CD4-positive, alpha-beta T cell treated with Interleukin-15 for 4 hours (primary cell): ENCODE measurements at regions not wholly inside any gene's neighbourhood (a gene's known extent, or its start where the extent isn't known, plus 50 kb on each side); places are given as distances from the start of the nearest gene placed in this dataset.

Experiments used
- DNase-seq: peaks from one replicate; pipeline ENCODE4 v3.0.0-alpha.2; 2020; ENCODE audit warnings: low spot score

DNA sequence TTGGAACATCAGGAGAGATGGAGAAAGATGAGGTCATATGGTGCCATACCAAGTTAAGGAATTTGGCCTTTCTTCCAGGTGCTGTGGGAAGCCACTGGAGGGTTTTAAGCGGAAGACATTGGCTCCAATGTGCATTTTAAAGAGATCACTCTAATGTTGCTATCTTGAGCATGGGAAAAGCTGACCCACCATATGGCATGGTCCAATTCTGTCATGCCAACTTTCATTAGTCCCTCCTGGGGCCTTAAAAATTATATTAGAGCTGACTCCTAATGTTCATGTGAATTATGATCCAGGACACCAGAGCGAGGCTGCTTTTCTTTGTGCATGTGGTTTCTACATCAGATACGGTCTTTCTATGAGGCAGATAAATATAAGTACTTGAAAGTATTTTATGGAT, 335.0 kb upstream of the TSHZ2 start:
- DNase-seq = no peak

DNA sequence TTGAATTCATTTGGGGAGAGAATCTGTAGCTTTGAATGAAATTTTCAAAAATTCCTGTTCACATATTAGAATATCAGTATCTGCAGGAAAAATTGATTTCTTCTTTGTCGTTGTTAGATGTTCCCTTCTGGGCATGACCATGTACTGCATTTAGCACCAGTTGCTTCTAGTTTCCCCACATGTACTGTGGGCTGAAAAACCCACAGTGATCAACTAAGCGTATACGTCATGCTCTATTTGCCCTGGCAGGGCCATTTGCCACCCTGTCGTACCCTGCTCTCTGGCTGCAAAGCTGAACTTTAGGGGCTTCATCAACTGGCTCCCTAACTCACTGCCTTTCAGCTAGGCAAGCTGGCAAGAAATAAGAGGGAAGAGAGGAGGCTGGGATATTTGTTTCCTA, 340.7 kb upstream of the TSHZ2 start:
- DNase-seq = no peak

DNA sequence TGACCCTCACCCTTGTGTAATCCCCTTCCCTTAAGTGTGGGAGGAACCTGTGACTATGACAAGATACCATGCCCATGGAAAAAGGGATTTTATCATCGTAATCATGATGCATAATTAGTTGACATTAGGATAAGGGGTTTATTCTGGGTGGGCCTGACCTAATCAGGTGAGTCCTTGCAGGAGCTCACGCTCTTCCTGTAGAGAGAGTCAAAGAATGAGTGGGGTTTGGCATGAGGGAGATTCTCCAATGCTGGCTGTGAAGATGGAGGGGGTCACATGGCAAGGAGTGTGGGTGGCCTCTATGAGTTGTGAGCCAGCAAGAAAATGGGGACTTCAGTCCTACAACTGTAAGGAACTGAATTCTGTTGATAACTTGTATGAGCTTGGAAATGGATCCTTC, 342.0 kb upstream of the TSHZ2 start:
- no peak for DNase-seq

DNA sequence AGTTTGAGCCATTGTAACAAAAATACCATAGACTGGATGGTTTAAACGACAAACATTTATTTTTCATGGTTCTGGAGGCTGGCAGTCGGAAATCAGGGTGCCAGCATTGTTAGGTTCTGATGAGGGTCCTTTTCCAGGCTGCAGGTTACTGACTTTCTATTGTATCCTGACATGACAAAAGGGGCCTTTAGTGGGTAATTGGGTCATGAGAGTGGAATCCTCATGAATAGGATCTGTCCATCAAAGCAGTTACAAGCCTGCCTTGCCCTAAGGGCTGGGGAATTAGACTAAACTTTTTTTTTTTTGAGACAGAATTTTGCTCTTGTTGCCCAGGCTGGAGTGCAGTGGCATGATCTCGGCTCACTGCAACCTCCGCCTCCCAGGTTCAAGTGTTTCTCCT, 347.9 kb upstream of the TSHZ2 start:
- no peak for DNase-seq

DNA sequence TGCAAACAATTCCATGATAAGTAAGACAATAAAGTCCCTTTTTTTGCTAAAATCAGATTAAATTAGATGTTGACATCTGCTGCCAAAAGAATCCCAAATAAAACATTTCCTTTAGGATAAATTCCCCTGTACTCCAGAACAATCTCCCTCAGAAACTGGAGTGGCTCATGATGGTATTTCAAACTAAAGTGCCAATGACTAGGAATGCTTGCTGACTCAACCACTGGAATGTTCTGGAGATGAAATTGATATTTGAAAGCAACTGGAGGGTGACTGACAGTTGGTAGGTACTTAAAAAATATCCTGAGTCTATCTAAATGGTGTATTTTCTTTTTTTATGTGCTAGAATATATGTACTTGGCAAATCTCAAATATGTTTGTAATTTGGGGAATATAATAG, 350.1 kb upstream of the TSHZ2 start:
- no peak for DNase-seq

DNA sequence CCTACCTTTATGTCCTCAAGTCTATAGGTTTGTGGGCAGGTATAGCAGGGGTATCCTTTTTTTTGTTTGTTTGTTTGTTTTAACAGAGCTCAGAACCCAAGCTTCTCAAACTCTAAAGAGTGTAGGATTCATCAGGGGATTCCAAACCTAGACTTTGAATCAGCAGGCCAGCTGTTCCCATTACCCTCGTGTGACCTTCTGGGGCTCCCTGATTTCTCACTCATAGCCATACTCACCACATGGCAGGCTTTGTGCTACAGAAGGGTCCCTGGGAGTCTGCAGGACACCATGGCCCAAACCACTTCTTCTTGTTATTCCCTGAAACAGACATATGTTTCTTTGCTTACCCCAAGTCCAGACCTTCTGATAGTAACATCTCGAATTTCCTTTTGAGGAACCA, 350.8 kb upstream of the TSHZ2 start:
- no peak for DNase-seq

DNA sequence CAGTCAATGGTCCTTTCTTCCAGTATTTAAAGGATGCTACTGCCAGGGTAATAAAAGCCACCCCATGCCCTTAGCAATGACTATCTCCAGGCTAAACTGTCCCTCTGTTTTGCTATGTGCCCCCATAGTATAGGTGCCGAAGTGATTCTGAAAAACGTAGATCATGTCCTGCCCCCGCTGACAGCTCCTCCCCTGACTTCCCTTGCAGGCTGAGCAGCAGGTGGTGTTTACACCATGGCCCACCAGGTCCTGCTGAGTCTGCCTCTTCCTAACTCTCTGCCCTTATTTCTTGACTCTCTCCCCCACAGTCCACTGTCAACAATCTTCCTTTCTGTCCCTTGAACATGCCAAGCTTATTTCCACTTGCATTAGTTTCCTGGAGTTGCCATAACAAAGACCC, 352.5 kb upstream of the TSHZ2 start:
- DNase-seq = no peak

DNA sequence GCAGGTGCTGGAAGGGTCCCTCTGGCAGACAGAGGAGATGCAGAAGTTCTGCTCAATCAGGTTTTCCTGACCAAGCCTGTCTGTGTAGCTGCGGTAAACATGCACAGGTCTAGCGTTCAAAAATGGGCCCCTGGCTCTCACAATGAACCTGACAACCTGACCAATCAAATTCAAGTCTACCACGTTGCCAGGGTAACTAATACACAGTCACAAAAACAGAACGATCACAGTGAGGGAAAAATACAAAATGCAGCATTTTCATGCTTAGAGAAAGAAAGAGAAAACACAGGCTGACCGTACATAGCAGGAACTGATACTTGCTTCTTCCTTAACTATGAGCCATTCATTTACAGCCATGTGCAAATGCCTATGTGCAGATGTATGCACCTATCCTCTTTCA, 353.1 kb upstream of the TSHZ2 start:
- DNase-seq = peak; percentile 10

DNA sequence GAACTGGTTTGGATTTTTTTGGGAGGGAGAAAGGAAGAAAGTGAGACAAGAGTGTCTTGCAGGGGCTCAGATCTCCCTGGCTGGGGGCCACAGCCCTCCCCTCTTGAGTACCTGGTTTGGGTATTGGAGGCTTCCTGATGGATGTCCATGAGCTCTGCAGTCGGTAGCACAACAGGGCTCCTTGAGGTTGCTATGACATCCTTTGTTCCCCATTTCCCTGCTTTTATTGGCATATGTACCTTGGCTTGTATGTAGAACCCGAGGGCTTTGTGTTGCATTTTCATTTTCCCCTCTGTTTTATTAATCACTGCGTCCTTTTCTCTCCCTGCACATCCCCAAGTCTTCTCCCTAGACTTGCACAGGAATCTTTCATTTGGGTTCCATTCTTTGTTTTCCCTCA, 355.5 kb upstream of the TSHZ2 start:
- no peak for DNase-seq

DNA sequence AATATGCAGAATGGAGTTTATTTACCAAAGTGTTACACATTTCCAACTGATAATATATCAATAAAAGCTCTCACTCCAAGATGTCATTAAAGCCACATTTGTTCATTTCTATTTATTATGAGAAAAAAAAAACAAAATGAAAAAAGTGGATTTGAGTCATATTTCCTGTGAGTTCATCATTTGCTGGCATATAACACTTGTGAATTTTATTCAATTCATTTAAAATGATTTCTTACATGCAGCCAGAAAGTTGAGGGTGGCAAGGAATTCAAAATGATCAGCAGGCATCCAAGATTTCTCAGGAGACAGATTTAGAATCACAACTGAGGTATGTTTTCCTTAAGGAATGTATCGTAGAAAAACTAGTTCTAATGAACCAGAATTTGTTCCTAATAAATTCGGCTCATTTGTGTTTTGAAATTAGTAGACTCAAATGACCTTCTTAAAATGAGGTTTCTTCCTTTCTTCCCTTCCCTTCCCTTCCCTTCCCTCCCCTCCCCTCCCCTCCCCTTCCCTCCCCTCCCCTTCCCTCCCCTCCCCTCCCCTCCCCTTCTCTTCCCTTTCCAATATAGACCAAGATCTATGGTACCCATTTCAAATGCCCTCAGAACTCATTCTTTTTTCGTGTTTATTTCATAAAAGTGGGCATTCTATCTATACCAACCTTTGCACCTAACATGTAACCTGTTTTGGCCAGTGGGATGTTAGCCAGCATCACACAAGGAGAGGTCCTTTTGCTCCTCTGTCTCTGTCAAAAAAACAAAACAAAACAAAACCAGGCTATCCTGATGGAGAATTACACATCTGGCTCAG, 357.9 kb upstream of the TSHZ2 start:
- no peak for DNase-seq

DNA sequence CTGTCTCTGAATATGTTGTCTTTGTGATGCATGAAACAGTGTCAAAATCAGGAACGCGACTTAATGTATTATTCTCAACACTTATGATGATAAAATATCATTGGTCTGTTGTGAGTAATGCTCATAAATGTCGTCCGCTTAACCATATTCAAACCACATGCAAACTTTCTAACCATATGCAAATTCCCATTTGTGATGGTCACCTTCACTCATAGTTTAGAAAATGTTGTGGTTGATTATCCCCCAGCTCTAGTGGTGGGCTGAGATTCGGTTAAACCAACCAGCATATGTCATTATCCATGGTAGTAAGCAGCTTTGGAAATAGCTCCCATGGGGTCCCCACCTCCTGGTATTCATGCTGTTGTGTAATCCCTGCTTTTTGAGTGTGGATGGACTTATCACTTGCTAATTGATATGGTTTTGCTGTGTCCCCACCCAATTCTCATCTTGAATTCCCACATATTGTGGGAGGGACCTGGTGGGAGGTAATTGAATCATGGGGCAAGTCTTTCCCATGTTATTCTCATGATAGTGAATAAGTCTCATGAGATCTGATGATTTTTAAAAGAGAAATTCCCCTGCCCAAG, 360.0 kb upstream of the TSHZ2 start:
- no peak for DNase-seq

DNA sequence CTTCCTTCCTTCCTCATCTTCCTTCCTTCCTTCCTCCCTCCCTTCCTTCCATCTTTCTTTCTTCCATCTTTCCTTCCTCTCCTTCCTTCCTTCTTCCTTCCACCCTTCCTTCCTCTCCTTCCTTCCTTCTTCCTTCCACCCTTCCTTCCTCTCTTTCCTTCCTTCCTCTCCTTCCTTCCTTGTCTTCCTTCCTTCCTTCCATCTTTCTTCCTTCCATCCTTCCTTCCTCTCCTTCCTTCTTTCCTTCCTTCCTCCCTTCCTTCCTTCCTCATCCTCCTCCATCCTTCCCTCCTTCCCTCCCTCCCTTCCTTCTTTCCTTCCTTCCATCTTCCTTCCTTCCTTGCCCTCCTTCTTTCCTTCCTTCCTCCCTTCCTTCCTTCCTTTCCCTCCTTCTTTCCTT, 361.4 kb upstream of the TSHZ2 start:
- no peak for DNase-seq

DNA sequence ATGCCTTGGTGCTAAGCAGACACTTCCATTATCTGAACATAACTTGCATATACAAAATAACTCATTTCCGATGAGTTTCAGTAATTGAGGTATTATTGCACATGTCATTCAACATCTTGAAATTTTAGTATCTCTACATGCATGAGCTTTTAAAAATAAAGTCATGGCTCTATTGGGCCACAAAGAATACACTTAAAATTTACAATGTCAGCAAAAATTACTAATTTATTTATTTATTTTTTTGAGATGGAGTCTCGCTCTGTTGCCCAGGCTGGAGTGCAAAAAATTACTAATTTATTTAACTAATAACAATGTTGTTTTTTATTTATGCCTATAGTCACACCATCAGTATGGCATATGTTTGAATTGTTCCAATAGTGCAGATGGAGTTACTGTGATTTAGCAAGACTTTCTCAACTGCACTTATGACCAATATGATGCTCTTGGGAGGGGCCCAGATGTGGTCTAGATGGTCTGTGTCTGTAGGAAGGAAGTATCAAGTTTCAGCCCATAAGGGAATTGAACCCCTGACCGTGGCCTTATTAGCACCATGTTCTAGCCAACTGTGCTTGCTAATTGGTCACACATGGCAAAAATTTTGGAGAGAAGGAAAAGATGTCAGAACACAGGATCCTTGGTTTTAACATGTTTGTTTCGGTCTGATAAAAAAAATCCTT, 370.7 kb upstream of the TSHZ2 start:
- no peak for DNase-seq

DNA sequence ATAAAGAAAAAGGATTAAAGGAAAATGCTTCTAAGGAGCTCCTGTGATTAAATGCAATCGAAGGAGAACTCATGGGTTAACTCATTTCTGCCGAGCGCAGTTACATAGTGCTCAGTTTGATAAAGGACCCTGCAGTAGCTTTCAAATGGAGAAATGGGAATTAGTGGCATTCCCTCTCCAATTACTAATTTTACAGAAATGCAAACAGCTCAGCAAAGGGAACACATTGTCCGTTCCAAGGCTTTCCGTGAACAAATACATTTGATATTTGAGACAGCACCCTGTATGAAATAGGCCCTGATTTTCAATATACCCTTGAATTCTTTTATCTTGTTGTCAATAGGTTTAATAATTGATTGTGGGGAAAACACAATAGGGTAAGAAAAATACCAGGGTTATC, 375.9 kb upstream of the TSHZ2 start:
- DNase-seq = no peak

DNA sequence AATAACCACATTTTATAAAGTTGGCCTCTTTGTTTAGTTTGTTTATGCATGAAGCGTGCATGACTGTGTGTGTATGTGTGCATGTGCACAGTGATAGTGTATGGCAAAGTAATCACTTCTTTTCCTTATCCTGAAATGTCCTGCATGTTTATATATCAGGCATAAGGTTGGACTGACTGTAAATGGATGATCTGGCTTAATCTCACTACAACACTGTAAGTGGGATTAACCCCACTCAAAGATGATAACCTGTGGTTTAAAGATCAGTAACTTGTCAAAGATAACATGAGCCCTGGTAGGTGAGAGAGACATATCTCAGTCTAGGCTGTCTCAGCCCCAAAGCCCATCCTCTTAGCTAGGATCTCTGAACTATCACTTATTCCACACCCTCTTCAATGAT, 376.6 kb upstream of the TSHZ2 start:
- DNase-seq = no peak

DNA sequence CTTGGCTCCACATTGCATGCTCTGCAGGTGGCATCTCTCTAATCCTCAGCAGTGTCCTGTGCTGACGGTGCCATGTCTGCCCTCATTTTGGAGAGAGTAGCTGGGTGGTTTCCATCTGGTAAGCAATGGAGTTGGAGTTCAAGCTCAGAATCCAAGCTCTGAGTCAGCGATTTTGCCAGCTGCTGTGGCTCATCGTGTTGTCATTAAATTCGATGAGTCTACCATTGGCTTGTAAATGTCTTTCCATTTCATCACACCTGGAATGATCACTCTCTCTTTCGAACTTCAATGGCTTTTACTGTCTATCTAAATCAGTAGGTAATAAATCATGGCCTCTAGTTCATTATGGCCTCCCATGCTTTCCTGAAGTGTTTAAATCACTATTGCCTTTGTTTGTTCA, 378.5 kb upstream of the TSHZ2 start:
- no peak for DNase-seq

DNA sequence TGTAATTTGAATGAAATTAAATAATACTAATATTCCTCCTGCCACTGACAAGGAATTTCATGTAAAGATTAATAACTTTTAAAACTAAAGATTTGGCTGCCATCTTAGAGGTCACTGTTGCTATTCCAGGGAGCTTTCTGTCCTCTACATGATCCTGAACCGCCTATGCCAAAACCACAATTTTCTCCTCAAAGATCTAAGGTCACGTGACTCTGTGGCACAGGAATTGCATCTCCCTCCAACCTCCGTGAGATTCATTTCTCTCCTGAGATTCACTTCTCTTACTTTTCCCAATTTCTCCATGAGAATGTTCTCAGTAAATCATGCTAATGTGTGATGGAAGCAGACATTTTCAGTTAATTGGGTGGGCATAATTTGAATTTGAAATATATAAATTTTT, 379.6 kb upstream of the TSHZ2 start:
- no peak for DNase-seq

DNA sequence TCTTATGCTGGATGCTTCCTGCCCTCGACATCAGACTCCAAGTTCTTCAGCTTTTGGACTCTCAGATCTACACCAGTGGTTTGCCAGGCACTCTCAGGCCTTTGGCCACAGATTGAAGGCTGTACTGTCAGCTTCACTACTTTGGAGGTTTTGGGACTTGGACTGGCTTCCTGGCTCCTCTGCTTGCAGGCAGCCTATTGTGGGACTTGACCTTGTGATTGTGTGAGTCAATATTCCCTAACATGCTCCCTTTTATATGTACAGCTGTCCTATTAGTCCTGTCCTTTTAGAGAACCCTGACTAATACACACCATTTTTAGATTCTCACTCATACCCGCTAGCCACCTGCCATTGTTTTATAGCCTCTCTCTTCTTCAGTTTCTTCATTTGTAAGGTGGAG, 382.1 kb upstream of the TSHZ2 start:
- no peak for DNase-seq

DNA sequence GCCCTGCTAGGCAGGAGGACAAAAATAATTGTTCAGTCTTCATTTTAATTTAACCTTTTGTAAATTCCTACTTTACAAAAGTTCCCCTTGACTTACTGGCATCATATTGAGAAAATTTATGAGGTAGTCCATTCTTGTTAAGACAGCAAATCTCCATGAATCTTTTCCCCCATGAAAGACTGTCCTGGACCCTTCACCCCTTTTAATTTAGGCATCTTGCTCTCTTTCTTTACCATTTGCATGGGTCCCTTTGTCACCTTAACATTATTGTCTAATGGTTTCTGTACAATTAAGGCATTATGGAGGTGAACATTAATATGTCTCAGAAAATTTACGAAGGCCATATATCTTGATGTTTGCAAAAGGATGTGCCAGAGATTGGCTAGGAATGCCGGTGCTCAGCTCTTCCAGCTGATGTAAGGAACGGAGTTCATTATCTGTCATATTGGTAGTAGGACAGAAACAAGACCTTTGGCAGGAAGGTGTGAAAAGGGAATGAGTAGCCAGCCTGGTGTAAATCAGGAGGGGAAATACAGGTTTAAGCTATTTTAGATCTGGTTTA, 382.8 kb upstream of the TSHZ2 start:
- no peak for DNase-seq

DNA sequence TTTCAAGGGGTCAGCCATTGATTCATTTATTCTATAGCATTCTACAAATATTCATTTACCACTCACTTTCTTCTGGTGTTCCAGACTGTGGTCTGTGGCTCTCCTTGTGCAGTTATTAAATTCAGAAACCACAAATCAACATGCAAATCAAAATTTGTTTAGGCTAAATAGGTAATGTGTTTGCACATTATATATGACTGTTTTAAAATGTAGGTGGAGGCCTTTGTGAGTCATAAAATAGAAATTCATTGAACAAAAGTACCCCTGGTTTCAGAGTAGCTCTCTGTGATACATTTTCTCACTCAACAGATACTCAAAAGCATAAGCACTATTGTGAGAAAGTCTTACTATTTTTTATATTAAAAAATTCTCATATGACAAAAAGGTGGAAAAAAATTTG, 385.5 kb upstream of the TSHZ2 start:
- no peak for DNase-seq

DNA sequence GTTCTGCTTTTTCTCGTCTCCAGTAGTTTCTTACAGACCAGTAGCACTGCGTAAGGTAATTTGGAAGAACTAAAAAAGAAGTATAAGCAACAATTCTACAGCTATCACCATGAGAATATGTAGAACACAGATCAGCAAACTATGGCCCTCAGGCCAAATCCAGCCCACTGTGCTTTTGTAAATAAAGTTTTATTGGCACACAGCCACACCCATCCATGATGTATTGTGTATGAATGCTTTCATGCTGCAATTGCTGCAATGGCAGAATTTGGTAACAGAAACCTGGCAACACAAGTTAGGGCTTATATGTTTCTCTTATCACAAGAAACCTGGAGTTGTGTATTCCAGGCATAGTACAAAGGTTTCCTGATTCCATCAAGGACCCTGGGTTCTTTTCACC, 386.8 kb upstream of the TSHZ2 start:
- no peak for DNase-seq

DNA sequence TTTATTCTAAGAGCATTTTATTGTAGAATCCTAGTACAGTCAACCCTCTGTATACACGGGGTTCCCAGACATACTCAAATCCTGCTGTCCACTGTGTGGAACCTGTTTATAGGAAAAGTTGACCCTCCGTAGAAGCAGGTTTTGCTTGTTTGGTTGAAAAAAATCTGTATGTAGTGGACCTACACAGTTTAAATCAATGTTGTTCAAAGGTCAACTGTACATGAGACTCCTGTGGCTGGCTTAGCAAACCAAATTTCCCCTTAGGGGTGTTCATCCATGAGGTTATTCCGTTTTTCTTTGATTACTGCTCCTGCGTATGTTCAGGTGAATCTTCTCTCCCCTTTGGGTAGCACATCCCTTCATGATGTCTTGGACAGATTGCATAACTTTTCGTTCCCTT, 387.0 kb upstream of the ZFP64 start:
- no peak for DNase-seq

DNA sequence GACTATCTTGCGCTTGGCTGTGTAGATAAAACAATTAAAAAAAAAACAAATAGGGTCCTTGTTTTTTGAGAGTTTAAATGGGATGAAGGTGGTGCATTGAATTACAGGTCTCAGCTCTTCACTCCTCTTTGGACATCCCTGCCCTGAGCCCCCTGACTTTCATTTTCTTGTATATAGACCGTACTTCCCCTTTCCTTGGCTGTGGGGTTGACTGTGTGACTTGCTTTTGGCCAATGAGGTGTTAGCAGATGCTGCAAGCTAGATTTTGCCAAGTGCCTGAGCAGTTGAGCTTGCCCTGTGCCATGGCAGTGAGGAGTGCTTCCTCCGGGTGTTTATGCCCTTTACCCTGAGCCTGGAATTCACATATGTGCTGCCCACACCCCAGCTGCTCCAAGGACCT, 386.1 kb upstream of the ZFP64 start:
- no peak for DNase-seq
